HCT116 (cell line): ENCODE measurements at regions not wholly inside any gene's neighbourhood (a gene's known extent, or its start where the extent isn't known, plus 50 kb on each side); places are given as distances from the start of the nearest gene placed in this dataset.

Experiments used
- ATAC-seq: fragments of 200-7000 bp; cut with Tn5 transposase; 2 replicates; pipeline ENCODE4 v1.9.1; 2020; ENCODE audit warnings: mild to moderate bottlenecking, moderate library complexity
- BruUV-seq: library from RNA; stranded (reverse); fragments of 400-500 nt; replicated peaks from 2 replicates; lab custom pipeline; 2021; lab: Mats Ljungman, UMichigan
- CTCF ChIA-PET: fragments of 300-600 bp; sonication (Branson Sonifier 250); formaldehyde crosslinking; loops from one replicate; lab custom pipeline; 2021; ENCODE audit warnings: antibody characterized with exemption; lab: Charles Lee
- POLR2A ChIA-PET: fragments of 300-600, 350-600 bp; sonication (Branson Sonifier 250); formaldehyde crosslinking; loops from one replicate; lab custom pipeline; 2021; ENCODE audit warnings: antibody characterized with exemption; lab: Charles Lee
- RAD21 ChIA-PET, 2 experiments: fragments of 300-600 bp; sonication (Branson Sonifier 250); formaldehyde crosslinking; loops; one replicate each; lab custom pipeline; 2023; ENCODE audit warnings: low total read pairs in 2 of 2; ENCODE audit not compliant: uncharacterized antibody in 2 of 2, unreplicated experiment in 2 of 2, low non-redundant PET in 1 of 2; lab: Charles Lee
- DNase-seq: peaks from one replicate; pipeline ENCODE4 v3.0.0-alpha.2; 2010; ENCODE audit warnings: low read depth, low spot score
- H2AFZ ChIP-seq: fragments of 200-600 bp; shearing (Covaris generic), sonication (generic); 2 replicates; pipeline ENCODE4 v1.6.1; 2017; ENCODE audit warnings: low read depth, mixed run types, mixed read lengths, antibody characterized with exemption, low read length; ENCODE audit not compliant: poor library complexity, severe bottlenecking
- H3K27ac ChIP-seq: 2 replicates; pipeline ENCODE4 v1.5.1; 2012; ENCODE audit warnings: low read depth, low read length
- H3K27me3 ChIP-seq: fragments of 200-600 bp; sonication (generic); 2 replicates; pipeline ENCODE4 v1.6.1; 2016; ENCODE audit warnings: mixed run types, low read length, mixed read lengths; ENCODE audit not compliant: insufficient read depth
- H3K36me3 ChIP-seq, 2 experiments: fragments of 200-500 bp in 1 of 2; fragments of 200-600 bp in 1 of 2; sonication (Bioruptor generic) in 1 of 2; sonication (generic) in 1 of 2; 2 replicates each; pipeline versions ENCODE4 v1.5.1 to v1.6.1; 2014 to 2016; ENCODE audit warnings: low read length in 2 of 2, inconsistent platforms in 1 of 2, mixed read lengths in 1 of 2, mixed run types in 1 of 2; ENCODE audit not compliant: insufficient read depth in 2 of 2, control insufficient read depth in 1 of 2
- H3K4me1 ChIP-seq, 2 experiments: fragments of 200-600 bp in 1 of 2; sonication (generic) in 1 of 2; 2 replicates each; pipeline versions ENCODE4 v1.5.1 to v1.6.1; 2012 to 2017; ENCODE audit warnings: low read length in 2 of 2, inconsistent platforms in 1 of 2, mild to moderate bottlenecking in 1 of 2, mixed read lengths in 1 of 2, mixed run types in 1 of 2, moderate library complexity in 1 of 2; ENCODE audit not compliant: insufficient read depth in 2 of 2, control insufficient read depth in 1 of 2
- H3K4me2 ChIP-seq: fragments of 200-600 bp; sonication (generic); 2 replicates; pipeline ENCODE4 v1.6.1; 2017; ENCODE audit warnings: mixed run types, low read length, mixed read lengths
- H3K4me3 ChIP-seq, 2 experiments: fragments of 200-600 bp in 1 of 2; sonication (generic) in 1 of 2; replicated peaks in 1 of 2; 2 replicates each; pipeline ENCODE4 v1.5.1; 2011 to 2016; ENCODE audit warnings: low read length in 2 of 2, control low read depth in 1 of 2, low read depth in 1 of 2, mild to moderate bottlenecking in 1 of 2, mixed read lengths in 1 of 2, mixed run types in 1 of 2
- H3K79me2 ChIP-seq: fragments of 200-600 bp; sonication (generic); 2 replicates; pipeline ENCODE4 v1.6.1; 2017; ENCODE audit warnings: mild to moderate bottlenecking, mixed run types, low read length, moderate library complexity, mixed read lengths; ENCODE audit not compliant: insufficient read depth
- H3K9ac ChIP-seq: fragments of 200-600 bp; sonication (generic); 2 replicates; pipeline ENCODE4 v1.6.1; 2016; ENCODE audit warnings: low read length, mixed read lengths
- H3K9me2 ChIP-seq: fragments of 200-600 bp; sonication (generic), shearing (Covaris generic); 2 replicates; pipeline ENCODE4 v1.6.1; 2017; ENCODE audit warnings: mixed run types, mild to moderate bottlenecking, moderate library complexity; ENCODE audit not compliant: insufficient read depth
- H3K9me3 ChIP-seq, 2 experiments: fragments of 200-500 bp in 1 of 2; fragments of 200-600 bp in 1 of 2; sonication (Bioruptor generic) in 1 of 2; sonication (generic) in 1 of 2; 2 replicates each; pipeline ENCODE4 v1.6.1; 2014 to 2017; ENCODE audit warnings: low read length in 2 of 2, mixed read lengths in 2 of 2, inconsistent platforms in 1 of 2, low read depth in 1 of 2, mild to moderate bottlenecking in 1 of 2, mixed run types in 1 of 2, moderate library complexity in 1 of 2; ENCODE audit not compliant: control insufficient read depth in 1 of 2, insufficient read depth in 1 of 2
- H4K20me1 ChIP-seq: fragments of 200-600 bp; sonication (generic), shearing (Covaris generic); 2 replicates; pipeline ENCODE4 v1.6.1; 2017; ENCODE audit warnings: mixed run types, mild to moderate bottlenecking, moderate library complexity; ENCODE audit not compliant: insufficient read depth
- ATF3 ChIP-seq: IDR thresholded peaks from 2 replicates; pipeline ENCODE4 v1.6.1; 2012
- CEBPB ChIP-seq: IDR thresholded peaks from 2 replicates; pipeline ENCODE4 v1.6.1; 2012; ENCODE audit warnings: low read depth
- EGR1 ChIP-seq: IDR thresholded peaks from 2 replicates; pipeline ENCODE4 v1.6.1; 2012; ENCODE audit warnings: low read depth
- EZH2phosphoT487 ChIP-seq: fragments of 200-600 bp; IDR thresholded peaks from 2 replicates; pipeline ENCODE4 v1.6.1; 2018; ENCODE audit warnings: antibody characterized with exemption, borderline replicate concordance
- FOSL1 ChIP-seq: IDR thresholded peaks from 2 replicates; pipeline ENCODE4 v1.6.1; 2012; ENCODE audit warnings: low read depth
- JUND ChIP-seq: IDR thresholded peaks from 2 replicates; pipeline ENCODE4 v1.6.1; 2012
- MAX ChIP-seq: IDR thresholded peaks from 2 replicates; pipeline ENCODE4 v1.6.1; 2012
- POLR2AphosphoS5 ChIP-seq: IDR thresholded peaks from 2 replicates; pipeline ENCODE4 v1.6.1; 2011; ENCODE audit warnings: mild to moderate bottlenecking, low read depth, low read length, moderate library complexity
- RAD21 ChIP-seq: IDR thresholded peaks from 2 replicates; pipeline ENCODE4 v1.6.1; 2012; ENCODE audit warnings: low read depth, mild to moderate bottlenecking
- SIN3A ChIP-seq: IDR thresholded peaks from 2 replicates; pipeline ENCODE4 v1.6.1; 2012; ENCODE audit warnings: low read depth
- SP1 ChIP-seq: IDR thresholded peaks from 2 replicates; pipeline ENCODE4 v1.6.1; 2012; ENCODE audit warnings: low read depth
- SRF ChIP-seq: IDR thresholded peaks from 2 replicates; pipeline ENCODE4 v1.6.1; 2012; ENCODE audit warnings: low read depth
- YY1 ChIP-seq: IDR thresholded peaks from 2 replicates; pipeline ENCODE4 v1.6.1; 2011; ENCODE audit warnings: low read length, low read depth, moderate library complexity, mild to moderate bottlenecking; ENCODE audit not compliant: insufficient replicate concordance; ENCODE audit errors: extremely low read depth
- ZFX ChIP-seq: fragments of 450-650 bp; IDR thresholded peaks from 2 replicates; pipeline ENCODE4 v1.6.1; 2017
- intact Hi-C: fragments of 100-400 bp; cut with micrococcal nuclease; formaldehyde crosslinking; loops from 2 replicates; pipeline ENCODE4 v1.10.0; 2022
- TF ChIP-seq, protein P1 (sequence below), 3 experiments: fragments of 200-600 bp in 1 of 3; sonication (generic) in 1 of 3; IDR thresholded peaks in 2 of 3; conservative IDR thresholded peaks in 1 of 3; 2 replicates each; pipeline ENCODE4 v1.5.1; 2012 to 2017; ENCODE audit warnings: low read depth in 2 of 3, low read length in 2 of 3, antibody characterized with exemption in 1 of 3, borderline replicate concordance in 1 of 3, control low read depth in 1 of 3, mild to moderate bottlenecking in 1 of 3, mixed read lengths in 1 of 3, mixed run types in 1 of 3, moderate library complexity in 1 of 3; ENCODE audit not compliant: insufficient read depth in 1 of 3
- TF ChIP-seq, protein P2 (sequence below): IDR thresholded peaks from 2 replicates; pipeline ENCODE4 v1.6.1; 2012; ENCODE audit warnings: low read depth
- TF ChIP-seq, protein P3 (sequence below): IDR thresholded peaks from 2 replicates; pipeline ENCODE4 v1.6.1; 2011; ENCODE audit warnings: mild to moderate bottlenecking, low read length, moderate library complexity; ENCODE audit not compliant: insufficient replicate concordance; ENCODE audit errors: extremely low read depth

DNA sequence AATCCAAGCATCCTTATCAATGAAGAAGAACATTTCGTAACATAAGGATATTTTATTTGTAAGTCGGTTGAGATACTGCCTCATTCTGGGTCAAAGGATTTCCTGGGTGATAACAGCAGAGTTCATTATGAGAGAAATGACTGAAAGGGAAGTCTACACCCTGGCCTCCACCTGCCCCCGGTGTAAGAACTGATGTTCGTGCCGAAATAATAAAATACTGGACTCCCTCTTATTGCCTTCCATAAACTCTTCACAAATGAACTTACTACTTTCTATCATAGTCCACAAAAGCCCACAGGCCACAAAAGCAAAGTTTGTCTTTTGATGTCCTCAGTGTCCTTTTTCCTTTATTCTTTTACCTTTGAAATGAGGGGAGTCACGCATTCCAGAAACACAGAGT lies 174.4 kb downstream of the SERPINI1 start:
- intact Hi-C loops: no loop called here
- H3K27ac ChIP-seq: no peak overlapping the region
- no peaks in the 10 kb centered on the region for H3K27me3 ChIP-seq
- DNase-seq (no peak), ATAC-seq (no peak)
- RAD21 ChIA-PET: no interaction called here
- H3K4me3 ChIP-seq: no peak overlapping the region
- no peaks in the 10 kb centered on the region for H4K20me1 ChIP-seq
- H3K4me2 ChIP-seq: no peak overlapping the region
- no peaks in the 10 kb centered on the region for H3K9me2 ChIP-seq
- H3K9ac ChIP-seq: no peak overlapping the region
- no peak overlapping the region for H2AFZ ChIP-seq
- no peaks in the 10 kb centered on the region for H3K9me3 ChIP-seq
- H3K36me3 ChIP-seq: no peaks in the 10 kb centered on the region
- POLR2A ChIA-PET: no interaction called here
- 0 out of 4 replicates have a peak, but pooled peaks cover 0 to 3% of the 10 kb centered on the region in 2 experiments for H3K4me1 ChIP-seq
- CTCF ChIA-PET: no interaction called here
- no peak for TF ChIP-seq ATF3
- TF ChIP-seq, protein P1, sequence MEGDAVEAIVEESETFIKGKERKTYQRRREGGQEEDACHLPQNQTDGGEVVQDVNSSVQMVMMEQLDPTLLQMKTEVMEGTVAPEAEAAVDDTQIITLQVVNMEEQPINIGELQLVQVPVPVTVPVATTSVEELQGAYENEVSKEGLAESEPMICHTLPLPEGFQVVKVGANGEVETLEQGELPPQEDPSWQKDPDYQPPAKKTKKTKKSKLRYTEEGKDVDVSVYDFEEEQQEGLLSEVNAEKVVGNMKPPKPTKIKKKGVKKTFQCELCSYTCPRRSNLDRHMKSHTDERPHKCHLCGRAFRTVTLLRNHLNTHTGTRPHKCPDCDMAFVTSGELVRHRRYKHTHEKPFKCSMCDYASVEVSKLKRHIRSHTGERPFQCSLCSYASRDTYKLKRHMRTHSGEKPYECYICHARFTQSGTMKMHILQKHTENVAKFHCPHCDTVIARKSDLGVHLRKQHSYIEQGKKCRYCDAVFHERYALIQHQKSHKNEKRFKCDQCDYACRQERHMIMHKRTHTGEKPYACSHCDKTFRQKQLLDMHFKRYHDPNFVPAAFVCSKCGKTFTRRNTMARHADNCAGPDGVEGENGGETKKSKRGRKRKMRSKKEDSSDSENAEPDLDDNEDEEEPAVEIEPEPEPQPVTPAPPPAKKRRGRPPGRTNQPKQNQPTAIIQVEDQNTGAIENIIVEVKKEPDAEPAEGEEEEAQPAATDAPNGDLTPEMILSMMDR (IDR thresholded peaks at IDR 0.05 in 2 of 3, conservative IDR thresholded peaks at IDR 0.05 in 1 of 3; ENCODE audit: borderline replicate concordance in 1 of 3, insufficient read depth in 1 of 3, low read depth in 2 of 3, low read length in 2 of 3): no peak
- no peak for TF ChIP-seq EZH2phosphoT487
- TF ChIP-seq, protein P2, sequence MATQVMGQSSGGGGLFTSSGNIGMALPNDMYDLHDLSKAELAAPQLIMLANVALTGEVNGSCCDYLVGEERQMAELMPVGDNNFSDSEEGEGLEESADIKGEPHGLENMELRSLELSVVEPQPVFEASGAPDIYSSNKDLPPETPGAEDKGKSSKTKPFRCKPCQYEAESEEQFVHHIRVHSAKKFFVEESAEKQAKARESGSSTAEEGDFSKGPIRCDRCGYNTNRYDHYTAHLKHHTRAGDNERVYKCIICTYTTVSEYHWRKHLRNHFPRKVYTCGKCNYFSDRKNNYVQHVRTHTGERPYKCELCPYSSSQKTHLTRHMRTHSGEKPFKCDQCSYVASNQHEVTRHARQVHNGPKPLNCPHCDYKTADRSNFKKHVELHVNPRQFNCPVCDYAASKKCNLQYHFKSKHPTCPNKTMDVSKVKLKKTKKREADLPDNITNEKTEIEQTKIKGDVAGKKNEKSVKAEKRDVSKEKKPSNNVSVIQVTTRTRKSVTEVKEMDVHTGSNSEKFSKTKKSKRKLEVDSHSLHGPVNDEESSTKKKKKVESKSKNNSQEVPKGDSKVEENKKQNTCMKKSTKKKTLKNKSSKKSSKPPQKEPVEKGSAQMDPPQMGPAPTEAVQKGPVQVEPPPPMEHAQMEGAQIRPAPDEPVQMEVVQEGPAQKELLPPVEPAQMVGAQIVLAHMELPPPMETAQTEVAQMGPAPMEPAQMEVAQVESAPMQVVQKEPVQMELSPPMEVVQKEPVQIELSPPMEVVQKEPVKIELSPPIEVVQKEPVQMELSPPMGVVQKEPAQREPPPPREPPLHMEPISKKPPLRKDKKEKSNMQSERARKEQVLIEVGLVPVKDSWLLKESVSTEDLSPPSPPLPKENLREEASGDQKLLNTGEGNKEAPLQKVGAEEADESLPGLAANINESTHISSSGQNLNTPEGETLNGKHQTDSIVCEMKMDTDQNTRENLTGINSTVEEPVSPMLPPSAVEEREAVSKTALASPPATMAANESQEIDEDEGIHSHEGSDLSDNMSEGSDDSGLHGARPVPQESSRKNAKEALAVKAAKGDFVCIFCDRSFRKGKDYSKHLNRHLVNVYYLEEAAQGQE: no peak
- TF ChIP-seq SIN3A: no peak
- no peak for TF ChIP-seq JUND
- no peak for TF ChIP-seq CEBPB
- no peak for TF ChIP-seq MAX
- TF ChIP-seq POLR2AphosphoS5: no peak
- TF ChIP-seq SP1: no peak
- TF ChIP-seq, protein P3, sequence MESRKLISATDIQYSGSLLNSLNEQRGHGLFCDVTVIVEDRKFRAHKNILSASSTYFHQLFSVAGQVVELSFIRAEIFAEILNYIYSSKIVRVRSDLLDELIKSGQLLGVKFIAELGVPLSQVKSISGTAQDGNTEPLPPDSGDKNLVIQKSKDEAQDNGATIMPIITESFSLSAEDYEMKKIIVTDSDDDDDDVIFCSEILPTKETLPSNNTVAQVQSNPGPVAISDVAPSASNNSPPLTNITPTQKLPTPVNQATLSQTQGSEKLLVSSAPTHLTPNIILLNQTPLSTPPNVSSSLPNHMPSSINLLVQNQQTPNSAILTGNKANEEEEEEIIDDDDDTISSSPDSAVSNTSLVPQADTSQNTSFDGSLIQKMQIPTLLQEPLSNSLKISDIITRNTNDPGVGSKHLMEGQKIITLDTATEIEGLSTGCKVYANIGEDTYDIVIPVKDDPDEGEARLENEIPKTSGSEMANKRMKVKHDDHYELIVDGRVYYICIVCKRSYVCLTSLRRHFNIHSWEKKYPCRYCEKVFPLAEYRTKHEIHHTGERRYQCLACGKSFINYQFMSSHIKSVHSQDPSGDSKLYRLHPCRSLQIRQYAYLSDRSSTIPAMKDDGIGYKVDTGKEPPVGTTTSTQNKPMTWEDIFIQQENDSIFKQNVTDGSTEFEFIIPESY: no peak
- TF ChIP-seq RAD21: no peak
- no peak for TF ChIP-seq ZFX
- no peak for TF ChIP-seq EGR1
- TF ChIP-seq SRF: no peak
- no peak for TF ChIP-seq FOSL1
- TF ChIP-seq YY1: no peak
- H3K79me2 ChIP-seq: no peaks in the 10 kb centered on the region
- no TSS peak for BruUV-seq
